ENCODE measurements at regions not wholly inside any gene's neighbourhood (a gene's known extent, or its start where the extent isn't known, plus 50 kb on each side); places are given as distances from the start of the nearest gene placed in this dataset.

DNA sequence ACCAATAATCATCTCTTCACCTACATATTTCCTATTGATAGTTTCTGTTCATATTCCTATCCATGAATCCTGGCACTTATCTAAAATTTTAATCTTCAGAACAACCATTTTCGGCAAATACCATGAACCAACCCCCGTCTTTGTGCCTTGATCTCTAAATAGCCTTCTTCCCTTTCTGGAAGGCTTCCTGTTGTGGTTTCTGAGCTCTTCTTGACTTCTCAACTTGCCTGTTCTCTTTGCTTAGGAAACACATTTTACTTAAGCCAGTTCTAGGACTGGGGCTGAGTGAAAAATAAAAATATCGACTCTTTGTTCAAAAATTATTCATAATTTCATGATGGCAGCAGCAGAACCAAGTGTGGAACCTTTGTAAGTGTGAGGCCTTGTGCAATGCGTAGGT, 882.4 kb downstream of the C4orf33 start:
- no peak for TF ChIP-seq BCL11B (tag by site-specific recombination; IDR thresholded peaks at IDR 0.05; ENCODE audit: low read depth)
- no peak for TF ChIP-seq ZNF660 (tag by site-specific recombination; IDR thresholded peaks at IDR 0.05)
- TF ChIP-seq, protein P1, sequence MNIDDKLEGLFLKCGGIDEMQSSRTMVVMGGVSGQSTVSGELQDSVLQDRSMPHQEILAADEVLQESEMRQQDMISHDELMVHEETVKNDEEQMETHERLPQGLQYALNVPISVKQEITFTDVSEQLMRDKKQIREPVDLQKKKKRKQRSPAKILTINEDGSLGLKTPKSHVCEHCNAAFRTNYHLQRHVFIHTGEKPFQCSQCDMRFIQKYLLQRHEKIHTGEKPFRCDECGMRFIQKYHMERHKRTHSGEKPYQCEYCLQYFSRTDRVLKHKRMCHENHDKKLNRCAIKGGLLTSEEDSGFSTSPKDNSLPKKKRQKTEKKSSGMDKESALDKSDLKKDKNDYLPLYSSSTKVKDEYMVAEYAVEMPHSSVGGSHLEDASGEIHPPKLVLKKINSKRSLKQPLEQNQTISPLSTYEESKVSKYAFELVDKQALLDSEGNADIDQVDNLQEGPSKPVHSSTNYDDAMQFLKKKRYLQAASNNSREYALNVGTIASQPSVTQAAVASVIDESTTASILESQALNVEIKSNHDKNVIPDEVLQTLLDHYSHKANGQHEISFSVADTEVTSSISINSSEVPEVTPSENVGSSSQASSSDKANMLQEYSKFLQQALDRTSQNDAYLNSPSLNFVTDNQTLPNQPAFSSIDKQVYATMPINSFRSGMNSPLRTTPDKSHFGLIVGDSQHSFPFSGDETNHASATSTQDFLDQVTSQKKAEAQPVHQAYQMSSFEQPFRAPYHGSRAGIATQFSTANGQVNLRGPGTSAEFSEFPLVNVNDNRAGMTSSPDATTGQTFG (tag by site-specific recombination; IDR thresholded peaks at IDR 0.05; ENCODE audit: borderline replicate concordance), result no peak
- TF ChIP-seq, protein P2, sequence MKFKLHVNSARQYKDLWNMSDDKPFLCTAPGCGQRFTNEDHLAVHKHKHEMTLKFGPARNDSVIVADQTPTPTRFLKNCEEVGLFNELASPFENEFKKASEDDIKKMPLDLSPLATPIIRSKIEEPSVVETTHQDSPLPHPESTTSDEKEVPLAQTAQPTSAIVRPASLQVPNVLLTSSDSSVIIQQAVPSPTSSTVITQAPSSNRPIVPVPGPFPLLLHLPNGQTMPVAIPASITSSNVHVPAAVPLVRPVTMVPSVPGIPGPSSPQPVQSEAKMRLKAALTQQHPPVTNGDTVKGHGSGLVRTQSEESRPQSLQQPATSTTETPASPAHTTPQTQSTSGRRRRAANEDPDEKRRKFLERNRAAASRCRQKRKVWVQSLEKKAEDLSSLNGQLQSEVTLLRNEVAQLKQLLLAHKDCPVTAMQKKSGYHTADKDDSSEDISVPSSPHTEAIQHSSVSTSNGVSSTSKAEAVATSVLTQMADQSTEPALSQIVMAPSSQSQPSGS (tag by site-specific recombination; IDR thresholded peaks at IDR 0.05; ENCODE audit: low read depth), result no peak
- no peak for TF ChIP-seq ZNF596 (tag by site-specific recombination; IDR thresholded peaks at IDR 0.05)
- no peak for TF ChIP-seq ZNF169 (tag by site-specific recombination; IDR thresholded peaks at IDR 0.05)

Data from HEK293 (cell line).